Upper lobe of left lung (tissue), 4 donors: ENCODE measurements at regions not wholly inside any gene's neighbourhood (a gene's known extent, or its start where the extent isn't known, plus 50 kb on each side); places are given as distances from the start of the nearest gene placed in this dataset.

ENCODE experiments used
- CTCF ChIP-seq, 6 experiments: fragments of 450-650 bp in 4 of 6; fragments of 200-600 bp in 2 of 6; sonication (generic) in 2 of 6; IDR thresholded peaks; one replicate each; pipeline ENCODE4 v1.5.1; 2016 to 2019; ENCODE audit warnings: antibody characterized with exemption in 6 of 6
- EP300 ChIP-seq, 4 donors: sonication (generic); formaldehyde crosslinking; IDR thresholded peaks; one replicate each; pipeline ENCODE4 v1.5.1; 2017; ENCODE audit warnings: antibody characterized with exemption in 4 of 4, control low read depth in 2 of 4
- POLR2A ChIP-seq, 4 donors: fragments of 450-650 bp; IDR thresholded peaks; one replicate each; pipeline ENCODE4 v1.5.1; 2016 to 2017; ENCODE audit warnings: antibody characterized with exemption in 4 of 4, mild to moderate bottlenecking in 2 of 4
- POLR2AphosphoS5 ChIP-seq, 2 donors: sonication (generic); formaldehyde crosslinking; IDR thresholded peaks; one replicate each; pipeline ENCODE4 v1.5.1; 2017; ENCODE audit warnings: antibody characterized with exemption in 2 of 2

- TF ChIP-seq CTCF (IDR thresholded peaks at IDR 0.05) (no peak), POLR2A (IDR thresholded peaks at IDR 0.05) (no peak), EP300 (IDR thresholded peaks at IDR 0.05) (no peak), POLR2AphosphoS5 (IDR thresholded peaks at IDR 0.05) (no peak)
These were observed 111.6 kb upstream of the SERTAD2 start for GRCh38 chr2:64765160-64765805.
